ENCODE measurements at regions not wholly inside any gene's neighbourhood (a gene's known extent, or its start where the extent isn't known, plus 50 kb on each side); places are given as distances from the start of the nearest gene placed in this dataset.

DNA sequence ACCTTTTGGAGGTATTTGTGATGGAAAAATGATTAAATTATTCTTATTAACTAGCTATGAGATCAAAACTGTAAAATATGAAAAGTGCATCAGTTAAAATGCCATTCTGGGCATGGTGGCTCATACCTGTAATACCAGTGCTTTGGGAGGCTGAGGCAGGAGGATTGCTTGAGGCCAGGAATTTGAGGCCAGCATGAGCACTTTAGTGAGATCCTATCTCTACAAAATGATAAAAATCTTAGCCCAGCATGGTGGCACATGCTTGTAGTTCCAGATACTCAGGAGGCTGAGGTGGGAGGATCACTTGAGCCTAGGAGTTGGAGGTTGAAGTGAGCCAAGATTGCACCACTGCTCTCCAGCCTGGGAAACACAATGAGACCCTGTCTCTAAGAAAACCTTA, 252.5 kb upstream of the SEMA6A start:
- ATAC-seq (replicated peaks) (no peak), DNase-seq (no peak)
- Mint-ChIP-seq H3K27me3 (no peaks in the 10 kb centered on the region), H3K9me3 (peaks cover 0 to 4% of the 10 kb centered on the region in 2 donors), H3K36me3 (ENCODE audit: insufficient read depth) (no peaks in the 10 kb centered on the region), H3K27ac (no peak overlapping the region), H3K4me3 (no peak overlapping the region), H3K4me1 (ENCODE audit: low read depth in 2 of 2) (no peaks in the 10 kb centered on the region)

DNA sequence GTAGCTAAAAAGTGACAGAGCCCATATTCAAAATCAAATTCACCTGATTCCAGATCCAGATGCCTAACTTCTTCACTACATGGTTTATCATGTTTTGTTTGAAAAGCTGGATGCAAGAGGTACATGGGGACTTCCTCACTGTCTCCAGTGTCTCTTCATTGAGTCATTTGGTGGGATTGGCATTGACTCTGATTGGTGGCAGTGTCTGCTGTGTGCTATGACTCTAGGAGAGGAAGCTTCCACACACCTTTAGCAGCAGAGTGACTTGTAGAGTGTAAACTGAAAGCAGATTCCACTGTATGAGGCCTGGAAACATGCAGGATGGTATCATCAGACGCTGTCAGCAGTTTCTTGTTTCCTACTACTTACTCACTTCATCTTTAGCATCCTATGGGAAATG, 250.9 kb upstream of the SEMA6A start:
- peaks cover 0 to 4% of the 10 kb centered on the region in 2 donors for H3K9me3 Mint-ChIP-seq
- ATAC-seq (replicated peaks) (no peak), DNase-seq (no peak)
- no peaks in the 10 kb centered on the region for H3K27me3 Mint-ChIP-seq
- no peaks in the 10 kb centered on the region for H3K4me1 Mint-ChIP-seq (ENCODE audit: low read depth in 2 of 2)
- no peak overlapping the region for H3K27ac Mint-ChIP-seq
- no peak overlapping the region for H3K4me3 Mint-ChIP-seq
- no peaks in the 10 kb centered on the region for H3K36me3 Mint-ChIP-seq (ENCODE audit: insufficient read depth)

DNA sequence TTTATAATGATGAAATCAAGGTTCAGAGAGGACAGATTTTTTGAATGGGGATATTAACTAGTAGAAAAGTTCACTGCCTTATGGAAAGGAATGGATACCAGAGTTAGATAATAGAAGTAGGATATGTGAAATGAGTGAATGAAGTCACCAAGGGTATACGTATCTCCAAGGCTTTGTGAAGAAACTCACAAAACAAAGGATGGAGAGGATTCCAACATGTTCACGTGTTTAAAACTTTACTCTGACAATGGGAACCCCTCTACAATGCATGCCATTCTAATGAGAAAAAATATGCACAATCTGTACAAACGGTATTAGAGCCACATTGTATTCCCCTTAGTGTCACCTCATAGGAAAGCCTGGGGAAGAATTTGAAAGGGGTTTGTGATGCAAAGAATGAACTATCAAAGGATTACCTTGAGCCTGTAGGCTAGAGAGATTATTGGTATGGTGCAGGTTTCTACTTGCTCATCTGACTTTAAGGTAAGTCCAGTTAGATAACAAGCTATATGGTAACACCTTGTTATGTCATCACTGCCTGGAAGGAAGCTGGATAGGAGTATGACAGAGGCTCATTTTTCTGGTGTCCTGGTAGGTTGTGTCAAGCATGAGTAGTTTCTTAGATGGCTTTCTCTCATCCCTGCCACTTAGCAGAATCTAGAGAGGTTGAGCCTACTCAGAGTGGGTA, 250.3 kb upstream of the SEMA6A start:
- no peak overlapping the region for H3K4me3 Mint-ChIP-seq
- no peaks in the 10 kb centered on the region for H3K27me3 Mint-ChIP-seq
- ATAC-seq (replicated peaks) (no peak), DNase-seq (no peak)
- peaks cover 0 to 4% of the 10 kb centered on the region in 2 donors for H3K9me3 Mint-ChIP-seq
- no peaks in the 10 kb centered on the region for H3K4me1 Mint-ChIP-seq (ENCODE audit: low read depth in 2 of 2)
- no peaks in the 10 kb centered on the region for H3K36me3 Mint-ChIP-seq (ENCODE audit: insufficient read depth)
- no peak overlapping the region for H3K27ac Mint-ChIP-seq

DNA sequence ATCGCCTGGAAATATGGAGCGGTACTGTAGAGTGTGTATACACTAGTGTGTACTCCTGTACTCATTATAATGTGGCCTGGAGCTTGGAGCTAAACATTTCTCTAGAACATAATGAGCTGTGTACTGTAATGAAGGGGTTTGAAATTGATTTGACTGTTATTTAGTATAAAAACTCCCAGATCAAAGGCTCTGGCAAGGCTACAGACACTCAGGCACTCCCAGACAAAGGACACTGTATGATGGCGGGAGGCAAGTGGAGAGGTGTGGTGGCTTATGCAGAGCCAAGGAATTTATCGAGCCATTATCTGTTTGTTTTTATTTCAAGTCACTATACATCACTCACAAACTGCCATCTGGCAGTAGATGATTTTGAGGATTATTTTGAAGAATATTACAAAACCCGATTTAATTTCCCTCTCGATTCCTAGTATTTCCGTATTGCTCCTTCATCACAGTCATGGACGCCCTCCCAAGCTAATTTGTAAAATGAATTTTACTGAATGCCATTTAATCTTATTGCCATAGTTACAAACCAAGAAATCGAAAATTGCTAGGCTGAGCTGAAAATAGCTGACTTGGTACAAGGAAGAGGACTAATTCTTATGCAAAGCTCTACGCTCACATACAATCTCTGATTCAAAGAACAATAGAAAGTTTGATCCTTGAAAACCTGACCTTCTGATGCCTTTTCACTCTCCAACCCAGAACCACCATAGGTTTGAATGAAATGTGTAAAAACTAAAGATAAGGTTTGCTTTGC, 240.2 kb upstream of the SEMA6A start:
- H3K4me3 Mint-ChIP-seq, result no peak overlapping the region
- peaks cover 2 to 7% of the 10 kb centered on the region in 2 donors for H3K9me3 Mint-ChIP-seq
- ATAC-seq (replicated peaks) (no peak), DNase-seq (no peak)
- H3K27me3 Mint-ChIP-seq, result no peaks in the 10 kb centered on the region
- H3K27ac Mint-ChIP-seq, result no peak overlapping the region
- H3K4me1 Mint-ChIP-seq (ENCODE audit: low read depth in 2 of 2), result no peaks in the 10 kb centered on the region
- H3K36me3 Mint-ChIP-seq (ENCODE audit: insufficient read depth), result no peaks in the 10 kb centered on the region

DNA sequence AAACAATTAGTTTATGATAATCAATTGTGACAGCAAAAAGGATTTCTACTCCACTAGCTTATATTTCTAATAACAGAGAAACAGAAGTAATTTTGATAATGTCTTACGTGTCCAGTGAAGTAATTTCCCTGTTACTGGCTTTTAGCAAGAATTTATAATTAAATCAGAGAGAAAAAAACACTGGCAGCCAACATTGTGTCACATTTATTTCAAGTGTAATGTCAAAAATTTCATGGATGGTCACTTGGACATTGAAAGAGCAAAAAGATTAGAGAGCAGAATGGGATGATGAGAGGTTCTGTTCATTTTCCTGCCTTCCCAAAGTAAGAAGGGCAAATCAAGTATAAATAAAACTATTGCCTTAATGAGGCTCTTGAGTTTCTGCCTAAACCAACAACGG, 239.3 kb upstream of the SEMA6A start:
- H3K36me3 Mint-ChIP-seq (ENCODE audit: insufficient read depth), result no peaks in the 10 kb centered on the region
- H3K4me3 Mint-ChIP-seq, result no peak overlapping the region
- no peaks in the 10 kb centered on the region for H3K27me3 Mint-ChIP-seq
- no peak for DNase-seq
- peaks cover 2 to 7% of the 10 kb centered on the region in 2 donors for H3K9me3 Mint-ChIP-seq
- no peak overlapping the region for H3K27ac Mint-ChIP-seq
- ATAC-seq (replicated peaks), result no peak
- no peaks in the 10 kb centered on the region for H3K4me1 Mint-ChIP-seq (ENCODE audit: low read depth in 2 of 2)

DNA sequence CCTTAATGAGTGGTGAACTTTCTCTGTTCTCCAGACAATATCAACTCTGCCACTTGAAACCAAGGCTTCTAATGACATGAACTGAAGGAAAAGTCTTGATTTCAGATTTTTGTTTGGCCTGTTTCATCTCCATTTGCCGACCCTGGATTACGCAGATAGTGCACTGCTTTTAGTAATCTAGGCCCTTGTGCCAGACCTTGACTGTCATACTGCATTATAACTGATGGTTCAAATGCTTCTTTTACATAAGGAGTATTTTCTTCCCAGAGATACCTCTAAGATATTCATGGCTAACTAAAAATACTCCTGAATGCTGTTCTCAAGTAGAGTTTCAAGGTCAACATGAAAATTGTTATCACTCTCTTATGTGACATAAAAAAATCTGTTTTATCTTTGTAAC, 238.7 kb upstream of the SEMA6A start:
- Mint-ChIP-seq H3K27ac (no peak overlapping the region), H3K4me1 (ENCODE audit: low read depth in 2 of 2) (no peaks in the 10 kb centered on the region), H3K27me3 (no peaks in the 10 kb centered on the region), H3K36me3 (ENCODE audit: insufficient read depth) (no peaks in the 10 kb centered on the region), H3K4me3 (no peak overlapping the region), H3K9me3 (peaks cover 2 to 7% of the 10 kb centered on the region in 2 donors)
- no peak for ATAC-seq (replicated peaks)
- no peak for DNase-seq

DNA sequence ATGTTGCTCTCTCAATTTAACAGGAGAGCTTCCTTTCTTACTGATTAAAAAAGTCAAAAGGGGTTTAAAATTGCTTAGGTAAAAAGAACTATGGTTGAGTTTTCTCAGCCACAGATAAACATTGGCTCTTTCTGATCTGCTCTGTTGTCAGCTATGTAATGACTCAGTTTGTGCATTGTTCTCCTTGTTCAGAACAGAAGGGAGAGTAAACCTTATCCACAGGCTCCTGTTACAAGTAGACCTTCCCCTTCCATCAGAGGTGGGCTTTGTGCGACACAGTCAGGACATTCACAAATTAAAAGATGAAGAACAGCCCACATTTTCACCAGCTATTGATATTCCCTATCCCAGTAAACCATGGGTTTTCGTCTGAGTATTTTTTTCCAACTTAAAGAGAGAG, 236.3 kb upstream of the SEMA6A start:
- no peak for DNase-seq
- Mint-ChIP-seq H3K27ac (no peak overlapping the region), H3K36me3 (ENCODE audit: insufficient read depth) (no peaks in the 10 kb centered on the region), H3K9me3 (peaks cover 2 to 7% of the 10 kb centered on the region in 2 donors), H3K4me3 (no peak overlapping the region), H3K4me1 (ENCODE audit: low read depth in 2 of 2) (no peaks in the 10 kb centered on the region), H3K27me3 (no peaks in the 10 kb centered on the region)
- ATAC-seq (replicated peaks), result no peak

DNA sequence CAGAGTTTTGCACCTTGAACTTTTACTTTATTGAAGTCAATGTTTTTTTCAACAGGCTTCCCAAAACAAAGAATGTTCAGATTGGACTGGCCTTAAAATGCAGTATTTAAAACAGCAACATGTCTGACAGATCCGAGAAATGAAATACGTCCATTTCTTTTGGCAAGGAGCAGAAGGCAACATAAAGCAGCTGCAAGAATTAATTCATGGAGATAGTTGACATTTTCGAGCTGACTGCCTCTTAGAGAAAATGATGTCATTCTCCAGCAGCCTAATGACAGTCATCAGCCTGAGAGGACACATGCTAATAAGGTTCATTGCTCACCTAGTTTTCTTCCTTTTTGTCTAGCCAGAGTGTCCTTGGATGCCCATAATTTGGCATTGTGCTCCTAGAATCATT, 232.2 kb upstream of the SEMA6A start:
- H3K36me3 Mint-ChIP-seq (ENCODE audit: insufficient read depth), result no peaks in the 10 kb centered on the region

DNA sequence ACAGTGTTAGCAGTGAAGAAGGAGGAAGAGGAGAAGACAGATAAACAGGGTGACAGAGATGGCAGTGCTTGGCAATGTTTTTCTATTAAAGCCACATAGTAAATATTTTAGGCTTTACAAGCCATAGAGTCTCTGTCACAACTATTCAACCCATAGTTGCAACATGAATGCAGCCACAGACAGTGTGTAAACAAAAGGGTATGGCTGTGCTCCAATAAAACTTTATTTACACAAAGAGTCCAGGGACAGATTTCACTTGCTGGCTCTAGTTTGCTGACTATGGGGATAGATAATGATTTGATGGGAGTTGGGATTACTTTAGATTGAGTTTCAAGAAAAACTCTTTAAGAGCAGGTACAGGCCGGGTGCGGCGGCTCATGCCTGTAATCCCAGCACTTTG, 224.8 kb upstream of the SEMA6A start:
- peaks cover 0 to 6% of the 10 kb centered on the region in 2 donors for H3K9me3 Mint-ChIP-seq
- H3K4me1 Mint-ChIP-seq (ENCODE audit: low read depth in 2 of 2), result no peaks in the 10 kb centered on the region
- ATAC-seq (replicated peaks) (no peak), DNase-seq (no peak)
- no peaks in the 10 kb centered on the region for H3K27me3 Mint-ChIP-seq
- H3K36me3 Mint-ChIP-seq (ENCODE audit: insufficient read depth), result no peaks in the 10 kb centered on the region
- H3K27ac Mint-ChIP-seq, result no peak overlapping the region
- H3K4me3 Mint-ChIP-seq, result no peak overlapping the region

More for the DNA sequence above, 232.2 kb upstream of the SEMA6A start:
- Mint-ChIP-seq H3K9me3 (peaks cover 2 to 7% of the 10 kb centered on the region in 2 donors), H3K4me1 (ENCODE audit: low read depth in 2 of 2) (no peaks in the 10 kb centered on the region), H3K27ac (no peak overlapping the region), H3K27me3 (no peaks in the 10 kb centered on the region), H3K4me3 (no peak overlapping the region)
- DNase-seq (no peak), ATAC-seq (replicated peaks) (no peak)

DNA sequence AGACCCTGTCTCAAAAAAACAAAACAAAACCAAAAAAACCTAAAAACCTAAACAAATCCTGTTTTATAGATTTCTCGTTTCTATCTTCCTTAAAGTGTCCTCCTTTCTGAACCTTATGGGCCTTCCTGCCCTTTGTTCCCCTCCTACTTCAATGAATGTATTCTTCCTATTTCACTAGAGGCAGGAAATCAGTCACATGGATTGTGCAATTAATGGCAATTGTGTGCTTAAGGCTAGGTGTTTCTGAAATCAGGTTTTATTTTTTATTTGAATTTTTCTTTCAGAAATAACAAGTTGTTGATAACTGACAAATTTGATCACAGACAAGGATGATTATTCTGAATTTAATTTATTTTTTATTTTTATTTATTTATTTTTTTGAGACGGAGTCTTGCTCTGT, 220.6 kb upstream of the SEMA6A start:
- DNase-seq, result no peak
- H3K27ac Mint-ChIP-seq, result no peak overlapping the region
- H3K9me3 Mint-ChIP-seq, result peaks cover 0 to 2% of the 10 kb centered on the region in 2 donors
- H3K4me3 Mint-ChIP-seq, result no peak overlapping the region
- no peaks in the 10 kb centered on the region for H3K4me1 Mint-ChIP-seq (ENCODE audit: low read depth in 2 of 2)
- no peak for ATAC-seq (replicated peaks)
- H3K36me3 Mint-ChIP-seq (ENCODE audit: insufficient read depth), result no peaks in the 10 kb centered on the region
- H3K27me3 Mint-ChIP-seq, result no peaks in the 10 kb centered on the region

DNA sequence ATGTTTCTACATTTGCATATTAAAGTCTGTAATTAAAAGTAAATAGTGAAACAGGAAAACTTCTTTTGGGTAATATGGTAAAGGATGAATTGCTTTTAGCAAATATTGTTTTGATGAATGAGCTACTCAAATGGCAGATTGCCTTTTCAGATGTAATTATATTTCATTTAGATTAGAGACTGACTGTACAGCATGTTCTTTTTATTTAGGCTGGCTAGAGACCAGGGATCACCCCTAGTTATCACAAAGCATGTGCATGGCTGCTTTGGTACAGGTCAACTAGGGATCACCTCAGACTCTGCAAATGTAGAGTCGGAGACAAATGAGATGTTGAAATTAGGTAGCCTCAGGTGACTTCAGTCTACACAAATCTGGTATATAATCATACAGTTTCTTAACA, 214.9 kb upstream of the SEMA6A start:
- ATAC-seq (replicated peaks), result no peak
- Mint-ChIP-seq H3K4me1 (ENCODE audit: low read depth in 2 of 2) (no peaks in the 10 kb centered on the region), H3K27me3 (no peaks in the 10 kb centered on the region), H3K4me3 (no peak overlapping the region), H3K36me3 (ENCODE audit: insufficient read depth) (no peaks in the 10 kb centered on the region), H3K9me3 (peaks cover 0 to 1% of the 10 kb centered on the region in 2 donors), H3K27ac (no peak overlapping the region)
- no peak for DNase-seq

DNA sequence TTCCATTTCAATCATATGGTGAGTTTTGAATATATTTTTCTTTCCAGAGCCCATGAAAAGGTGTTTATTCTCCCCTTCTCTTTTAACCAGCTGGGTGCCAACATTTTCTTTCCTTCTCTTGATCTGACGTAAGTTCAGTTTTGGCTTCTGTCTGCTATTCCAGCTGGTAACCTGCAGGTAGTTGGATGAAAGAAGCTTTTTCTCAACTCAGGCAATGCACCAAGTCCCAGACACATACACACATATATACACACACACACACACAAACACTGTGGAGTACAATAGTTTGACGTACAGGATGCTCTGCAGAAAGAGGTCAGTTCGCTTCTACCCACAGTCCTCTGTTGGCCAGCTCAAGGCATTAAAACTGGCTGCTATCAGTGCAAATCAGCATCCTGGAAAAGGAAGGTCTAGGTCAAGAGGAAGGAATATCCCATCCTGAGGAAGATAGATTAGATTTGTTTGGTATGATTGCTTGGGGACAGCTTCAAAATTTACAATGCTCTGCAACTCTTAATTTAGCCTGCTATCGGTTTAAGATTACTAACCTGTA, 214.3 kb upstream of the SEMA6A start:
- ATAC-seq (replicated peaks) (no peak), DNase-seq (no peak)
- Mint-ChIP-seq H3K27me3 (no peaks in the 10 kb centered on the region), H3K9me3 (peaks cover 0 to 1% of the 10 kb centered on the region in 2 donors), H3K4me1 (ENCODE audit: low read depth in 2 of 2) (no peaks in the 10 kb centered on the region), H3K36me3 (ENCODE audit: insufficient read depth) (no peaks in the 10 kb centered on the region), H3K27ac (no peak overlapping the region), H3K4me3 (no peak overlapping the region)

DNA sequence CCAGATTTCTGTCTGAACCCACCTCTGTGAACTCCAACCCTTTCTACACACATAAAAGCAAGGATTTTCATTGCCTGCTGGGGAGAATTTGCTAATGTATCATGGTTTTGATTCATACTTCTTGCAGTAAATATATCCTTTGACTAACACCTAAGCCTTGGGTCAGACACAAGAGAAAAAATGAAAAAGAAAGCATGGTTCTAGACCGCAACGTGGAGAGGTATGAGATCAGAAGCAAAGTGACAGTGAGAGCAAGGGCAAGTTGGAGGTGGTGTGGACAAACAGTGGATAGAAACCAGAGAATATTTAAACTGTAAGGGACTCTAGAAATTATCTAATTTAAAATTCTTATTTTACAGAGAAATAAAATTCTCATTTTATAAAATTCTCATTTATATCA, 212.9 kb upstream of the SEMA6A start:
- Mint-ChIP-seq H3K4me1 (ENCODE audit: low read depth in 2 of 2) (no peaks in the 10 kb centered on the region), H3K9me3 (peaks cover 0 to 1% of the 10 kb centered on the region in 2 donors), H3K27ac (no peak overlapping the region), H3K4me3 (no peak overlapping the region), H3K27me3 (no peaks in the 10 kb centered on the region), H3K36me3 (ENCODE audit: insufficient read depth) (no peaks in the 10 kb centered on the region)
- no peak for DNase-seq
- no peak for ATAC-seq (replicated peaks)

DNA sequence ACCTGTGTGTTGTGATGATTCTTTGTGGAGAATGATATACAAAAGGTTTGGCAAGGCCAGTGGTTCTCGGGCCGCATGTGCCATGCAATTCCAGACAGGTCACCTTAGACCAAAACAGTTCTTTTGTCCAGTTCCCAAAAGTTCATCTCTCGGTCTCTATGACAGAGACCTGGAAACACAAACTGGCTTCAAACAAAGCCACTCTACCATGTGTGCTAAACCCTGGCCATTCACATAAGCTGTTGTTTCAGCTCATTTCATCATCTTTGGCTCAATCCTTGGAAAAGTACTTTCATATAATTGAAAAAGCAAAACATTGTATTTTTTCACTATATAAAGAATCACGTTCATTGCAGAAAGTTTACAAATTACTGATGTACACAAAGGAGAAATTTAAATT, 210.5 kb upstream of the SEMA6A start:
- H3K27ac Mint-ChIP-seq, result no peak overlapping the region
- DNase-seq (no peak), ATAC-seq (replicated peaks) (no peak)
- H3K4me3 Mint-ChIP-seq, result no peak overlapping the region
- peaks cover 0 to 1% of the 10 kb centered on the region in 2 donors for H3K9me3 Mint-ChIP-seq
- H3K36me3 Mint-ChIP-seq (ENCODE audit: insufficient read depth), result no peaks in the 10 kb centered on the region
- no peaks in the 10 kb centered on the region for H3K27me3 Mint-ChIP-seq
- H3K4me1 Mint-ChIP-seq (ENCODE audit: low read depth in 2 of 2), result no peaks in the 10 kb centered on the region
